GM19025 (cell line): ENCODE measurements at regions not wholly inside any gene's neighbourhood (a gene's known extent, or its start where the extent isn't known, plus 50 kb on each side); places are given as distances from the start of the nearest gene placed in this dataset.
"Not testable (repeated sequence)": the region's sequence is repeated elsewhere in the genome, so short reads cannot be mapped to it uniquely, and the experiment has no call there.

Experiments
- ATAC-seq: cut with Tn5 transposase; IDR thresholded peaks from one replicate; pipeline ENCODE4 v1.9.1; 2021; ENCODE audit warnings: mild to moderate bottlenecking, low read depth, moderate library complexity; ENCODE audit not compliant: unreplicated experiment

GRCh38 chr9:87781331-87781730 is 55.4 kb downstream of the CTSL start:
- no peak for ATAC-seq

DNA sequence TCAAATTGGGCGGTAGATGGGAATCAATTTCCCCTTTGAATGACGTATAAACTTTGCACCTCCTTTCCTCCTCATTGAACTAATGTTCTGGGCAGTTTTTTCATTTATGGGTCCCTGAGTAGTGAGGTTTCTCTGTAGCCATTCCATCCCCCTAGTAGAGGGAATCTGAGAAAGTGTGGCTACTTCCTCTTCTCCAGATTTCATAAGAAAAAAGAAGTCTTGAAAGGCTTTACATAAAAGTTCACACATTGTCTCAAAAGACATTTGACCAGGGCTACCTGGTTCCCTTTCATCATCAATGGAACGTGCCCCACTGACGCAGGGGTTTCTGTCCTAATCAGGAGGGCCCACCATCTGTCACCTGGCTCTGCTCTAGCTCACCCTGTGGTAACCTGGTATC is 57.3 kb downstream of the CTSL start:
- ATAC-seq = no peak

GRCh38 chr9:87785315-87785970 is 59.5 kb downstream of the CTSL start:
- ATAC-seq = not testable (repeated sequence)

- no peak for ATAC-seq
Observed at GRCh38 chr9:87786423-87786822, 60.5 kb downstream of the CTSL start.

DNA sequence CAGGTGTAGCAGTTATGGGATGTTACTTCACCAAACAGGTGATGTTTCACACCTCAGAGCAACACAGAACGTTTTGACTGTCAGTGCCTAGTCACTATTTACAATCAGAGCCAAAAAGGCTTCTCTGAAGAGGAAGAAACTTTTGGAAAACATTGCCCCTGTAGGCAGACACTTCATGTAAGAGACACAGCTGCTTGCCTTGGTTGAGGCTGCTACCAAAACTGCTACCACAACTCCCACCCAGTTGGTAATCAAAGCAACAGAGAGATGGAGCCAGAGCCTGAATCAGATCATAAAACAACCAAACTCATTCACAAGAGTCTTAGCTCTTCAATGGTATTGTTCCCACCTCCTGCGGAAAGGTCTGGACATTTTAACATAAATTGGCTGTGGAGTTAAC is 61.0 kb downstream of the CTSL start:
- ATAC-seq = no peak

DNA sequence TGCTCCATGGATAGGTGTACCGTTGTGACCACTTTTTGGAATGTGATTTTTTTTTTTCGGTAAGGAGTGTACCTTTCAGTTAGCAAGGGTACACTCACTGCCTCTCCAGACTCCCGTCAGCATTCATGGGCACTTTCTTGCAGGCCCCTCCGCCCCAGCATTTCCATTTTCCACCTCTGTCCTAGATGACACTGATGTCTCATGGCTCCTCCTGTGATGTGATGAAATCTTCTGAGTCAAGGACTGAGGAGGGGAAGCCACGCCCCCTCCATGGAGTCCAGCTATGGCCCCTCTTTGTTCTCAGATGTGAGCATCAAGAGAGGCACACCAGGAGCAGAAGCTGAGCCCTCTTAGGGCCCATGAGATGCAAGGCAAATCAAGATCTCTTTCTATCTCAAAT is 61.8 kb downstream of the CTSL start:
- no peak for ATAC-seq

- peak; percentile 98 for ATAC-seq
Observed at GRCh38 chr9:87792831-87793288, 66.9 kb downstream of the CTSL start.

DNA sequence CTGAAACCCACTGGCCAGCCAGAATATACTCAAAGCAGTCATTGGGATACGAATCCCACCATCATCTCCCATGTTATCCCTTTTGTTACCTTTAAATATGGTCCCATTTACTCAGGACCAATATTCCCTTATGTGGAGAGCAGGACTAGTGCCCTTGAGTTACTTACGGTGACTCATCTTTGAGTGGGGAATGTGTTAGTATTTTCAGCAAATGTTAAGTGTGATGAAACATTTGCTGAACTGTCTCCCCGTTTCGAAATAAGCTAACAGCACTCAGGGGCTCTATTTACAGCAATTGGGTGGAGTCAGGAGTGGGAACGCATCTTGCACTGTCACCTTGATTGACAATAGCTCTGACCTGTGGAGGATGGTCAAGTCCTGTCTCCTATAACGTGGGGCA is 67.4 kb downstream of the CTSL start:
- ATAC-seq = no peak

- no peak for ATAC-seq
Observed at GRCh38 chr9:87795178-87795577, 69.3 kb downstream of the CTSL start.

- ATAC-seq = no peak
Observed at GRCh38 chr9:87796196-87796595, 70.3 kb downstream of the CTSL start.

- ATAC-seq = no peak
Observed at GRCh38 chr9:87798261-87798833, 72.4 kb downstream of the CTSL start.

GRCh38 chr9:87799503-87799902 is 73.6 kb downstream of the CTSL start:
- no peak for ATAC-seq

GRCh38 chr9:87800456-87800855 is 74.5 kb downstream of the CTSL start:
- ATAC-seq = no peak

DNA sequence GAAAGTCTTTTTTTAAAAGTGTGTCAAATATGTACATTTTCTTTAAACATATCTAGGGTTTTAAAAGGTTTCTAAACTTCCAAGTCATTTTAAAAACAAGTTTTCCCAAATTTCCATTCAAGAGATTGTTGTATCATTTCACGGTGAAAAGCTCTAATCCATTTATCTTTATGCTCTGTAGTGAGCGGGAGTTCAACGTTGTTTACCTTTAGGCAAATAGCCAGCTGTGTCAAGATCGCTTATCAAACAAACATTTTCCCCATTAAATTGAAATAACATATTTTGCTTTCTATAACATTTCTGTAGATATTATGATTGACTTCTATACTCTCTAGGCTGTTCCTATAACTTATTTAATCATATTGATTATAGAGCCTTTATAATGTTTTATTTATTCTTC is 75.1 kb downstream of the CTSL start:
- ATAC-seq = no peak

DNA sequence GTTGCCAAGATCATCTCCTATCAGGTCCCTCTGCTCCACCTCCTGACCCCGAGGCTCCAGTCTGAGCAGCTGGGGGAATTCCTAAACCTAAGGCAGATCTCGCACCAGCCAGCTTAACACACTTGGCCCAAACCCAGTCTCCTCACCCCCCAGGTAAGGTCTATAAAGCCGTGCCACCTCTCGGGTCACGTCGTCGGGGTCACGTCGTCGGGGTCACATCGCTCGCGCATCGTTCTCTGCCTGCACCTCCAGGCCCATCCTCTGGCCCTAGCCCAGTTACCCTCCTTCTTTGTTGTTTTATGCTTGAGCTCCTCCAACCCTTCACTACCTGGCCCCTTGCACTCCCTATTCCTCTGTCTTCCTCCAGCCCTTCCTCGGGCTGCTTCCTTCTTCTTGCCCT is 77.2 kb downstream of the CTSL start:
- no peak for ATAC-seq

GRCh38 chr9:87803623-87804345 is 77.9 kb downstream of the CTSL start:
- no peak for ATAC-seq

DNA sequence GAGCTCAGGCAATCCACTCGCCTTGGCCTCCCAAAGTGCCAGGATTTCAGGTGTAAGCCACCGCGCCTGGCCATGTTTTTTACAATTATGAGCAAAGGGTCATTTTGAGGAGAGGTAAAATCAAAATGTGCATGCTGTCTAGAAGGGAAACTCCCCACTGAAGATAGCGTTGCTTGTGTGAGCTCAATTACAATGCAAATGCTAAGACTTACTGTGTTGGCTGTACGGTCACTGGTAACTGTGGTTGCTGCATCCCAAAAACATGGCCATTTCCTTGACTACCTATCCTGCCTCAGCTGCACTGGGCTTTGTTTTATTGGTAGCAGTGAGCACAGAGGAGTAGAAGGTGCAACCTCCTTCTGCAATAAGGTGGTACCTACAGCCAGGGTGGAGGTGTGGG is 77.4 kb upstream of the SPATA31E1 start:
- no peak for ATAC-seq

DNA sequence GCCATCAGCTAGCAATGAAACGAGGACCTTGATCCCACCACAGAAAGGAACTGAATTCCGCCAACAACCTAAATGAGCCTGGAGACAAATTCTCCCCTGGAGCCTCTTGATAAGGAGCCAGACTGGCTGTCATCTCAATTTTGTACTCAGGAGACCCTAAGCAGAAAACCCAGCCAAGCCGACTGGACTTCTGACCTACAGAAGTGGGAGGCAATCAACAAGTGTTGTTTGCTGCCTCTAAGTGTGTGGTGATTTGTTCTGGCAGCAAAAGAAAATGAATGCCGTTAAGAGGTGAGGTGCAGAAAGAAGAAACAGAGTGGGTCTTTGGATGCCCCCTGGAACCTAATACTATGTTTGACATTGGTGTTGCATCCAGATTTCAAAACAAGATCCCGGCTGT is 72.7 kb upstream of the SPATA31E1 start:
- ATAC-seq = no peak

DNA sequence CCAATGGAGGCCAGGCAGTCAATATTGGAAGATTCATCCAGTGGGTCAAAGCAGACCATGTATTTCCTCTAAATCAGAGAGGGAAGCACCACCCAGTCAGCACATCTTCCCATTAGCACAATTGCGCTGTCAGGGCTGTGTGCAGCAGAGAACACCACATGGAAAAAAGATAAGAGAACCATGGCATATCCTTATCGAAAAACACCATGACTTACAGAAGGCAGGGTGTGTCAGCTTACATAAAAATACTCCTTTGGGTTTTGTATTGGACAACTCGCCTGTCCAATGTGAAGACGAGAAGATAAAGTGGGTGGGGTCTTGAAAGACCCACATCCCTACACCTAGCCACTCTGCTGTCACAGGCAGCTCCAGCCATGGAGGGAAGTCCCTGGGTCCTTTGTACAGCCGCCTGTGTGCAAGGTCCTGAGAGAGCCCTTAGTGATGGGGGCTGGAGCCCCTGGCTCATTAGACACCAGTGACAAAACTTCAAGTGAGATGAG is 71.9 kb upstream of the SPATA31E1 start:
- no peak for ATAC-seq

- no peak for ATAC-seq
Observed at GRCh38 chr9:87812375-87813118, 70.1 kb upstream of the SPATA31E1 start.

DNA sequence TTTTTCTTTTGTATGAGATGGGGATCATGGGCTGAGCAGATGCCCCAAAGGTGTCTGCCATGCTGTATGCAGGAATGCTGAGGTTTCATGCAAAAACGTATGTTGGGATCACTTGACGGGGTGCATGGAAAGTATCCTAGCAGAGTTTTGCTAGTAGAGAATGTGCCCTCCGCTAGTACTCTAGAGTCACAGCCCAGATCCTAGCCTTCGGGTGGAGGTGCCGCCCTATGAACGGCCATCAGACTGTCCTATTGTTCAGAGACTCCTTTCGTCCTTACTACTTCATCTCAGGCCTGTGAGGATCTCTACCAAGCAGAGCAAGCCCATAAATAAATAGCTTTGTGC is 69.6 kb upstream of the SPATA31E1 start:
- ATAC-seq = no peak
